Stimulated activated memory B cell treated with anti-CD40 and anti-IgM and Interleukin-4, amounts not matched to agents 10 μg/mL and 1 μg/mL and 100 μg/mL, for 72 hours (primary cell): ENCODE measurements at regions not wholly inside any gene's neighbourhood (a gene's known extent, or its start where the extent isn't known, plus 50 kb on each side); places are given as distances from the start of the nearest gene placed in this dataset.
"Not testable (repeated sequence)": the region's sequence is repeated elsewhere in the genome, so short reads cannot be mapped to it uniquely, and the experiment has no call there.

Experiments used
- ATAC-seq: fragments of 150-1000 bp; cut with Tn5 transposase; 2 replicates; pipeline ENCODE4 v1.10.0; 2021
- H3K27ac Mint-ChIP-seq: one replicate; pipeline ENCODE4 v1.8.0; 2022; ENCODE audit warnings: mild to moderate bottlenecking, mixed read lengths
- H3K27me3 Mint-ChIP-seq: one replicate; pipeline ENCODE4 v1.8.0; 2022; ENCODE audit warnings: mixed read lengths
- H3K36me3 Mint-ChIP-seq: one replicate; pipeline ENCODE4 v1.8.0; 2022; ENCODE audit warnings: mixed read lengths
- H3K4me1 Mint-ChIP-seq: one replicate; pipeline ENCODE4 v1.8.0; 2022; ENCODE audit warnings: mixed read lengths
- H3K4me3 Mint-ChIP-seq: one replicate; pipeline ENCODE4 v1.8.0; 2022; ENCODE audit warnings: mild to moderate bottlenecking, moderate library complexity, mixed read lengths
- H3K9me3 Mint-ChIP-seq: one replicate; pipeline ENCODE4 v1.8.0; 2022; ENCODE audit warnings: mixed read lengths

GRCh38 chr20:47897461-47897860 is 112.2 kb upstream of the SULF2 start:
- Mint-ChIP-seq H3K36me3 (no peaks in the 10 kb centered on the region), H3K27me3 (peaks cover 10% of the 10 kb centered on the region), H3K4me1 (no peaks in the 10 kb centered on the region), H3K27ac (no peak overlapping the region), H3K9me3 (no peaks in the 10 kb centered on the region), H3K4me3 (no peak overlapping the region)
- ATAC-seq = no peak

GRCh38 chr20:47892681-47893080 is 107.4 kb upstream of the SULF2 start:
- not testable (repeated sequence) for H3K27ac Mint-ChIP-seq, H3K36me3 Mint-ChIP-seq
- H3K27me3 Mint-ChIP-seq = peaks cover 27% of the 10 kb centered on the region

GRCh38 chr20:47890708-47891107 is 105.4 kb upstream of the SULF2 start:
- H3K4me1 Mint-ChIP-seq, ATAC-seq, H3K27ac Mint-ChIP-seq: not testable (repeated sequence)

More at GRCh38 chr20:47892681-47893080, 107.4 kb upstream of the SULF2 start:
- ATAC-seq, H3K9me3 Mint-ChIP-seq, H3K4me1 Mint-ChIP-seq, H3K4me3 Mint-ChIP-seq: not testable (repeated sequence)

GRCh38 chr20:47889751-47890150 is 104.5 kb upstream of the SULF2 start:
- not testable (repeated sequence) for H3K9me3 Mint-ChIP-seq, H3K27ac Mint-ChIP-seq, H3K4me1 Mint-ChIP-seq, H3K36me3 Mint-ChIP-seq, H3K4me3 Mint-ChIP-seq, ATAC-seq
- peaks cover 39% of the 10 kb centered on the region for H3K27me3 Mint-ChIP-seq

More at GRCh38 chr20:47890708-47891107, 105.4 kb upstream of the SULF2 start:
- H3K36me3 Mint-ChIP-seq, H3K4me3 Mint-ChIP-seq, H3K9me3 Mint-ChIP-seq: not testable (repeated sequence)
- H3K27me3 Mint-ChIP-seq = peaks cover 39% of the 10 kb centered on the region

GRCh38 chr20:47888351-47888750 is 103.1 kb upstream of the SULF2 start:
- H3K4me3 Mint-ChIP-seq = no peak overlapping the region
- H3K4me1 Mint-ChIP-seq = no peaks in the 10 kb centered on the region
- no peak overlapping the region for H3K27ac Mint-ChIP-seq
- no peaks in the 10 kb centered on the region for H3K36me3 Mint-ChIP-seq
- no peaks in the 10 kb centered on the region for H3K9me3 Mint-ChIP-seq
- ATAC-seq = no peak
- H3K27me3 Mint-ChIP-seq = peaks cover 39% of the 10 kb centered on the region

- no peak overlapping the region for H3K27ac Mint-ChIP-seq
- H3K36me3 Mint-ChIP-seq = no peaks in the 10 kb centered on the region
- H3K4me3 Mint-ChIP-seq = no peak overlapping the region
- no peak for ATAC-seq
- H3K27me3 Mint-ChIP-seq = peaks cover 39% of the 10 kb centered on the region
- no peaks in the 10 kb centered on the region for H3K4me1 Mint-ChIP-seq
- H3K9me3 Mint-ChIP-seq = no peaks in the 10 kb centered on the region
Measured at GRCh38 chr20:47887477-47888080, 102.3 kb upstream of the SULF2 start.

- no peak overlapping the region for H3K27ac Mint-ChIP-seq
- no peaks in the 10 kb centered on the region for H3K4me1 Mint-ChIP-seq
- H3K4me3 Mint-ChIP-seq = no peak overlapping the region
- no peak for ATAC-seq
- no peaks in the 10 kb centered on the region for H3K9me3 Mint-ChIP-seq
- H3K36me3 Mint-ChIP-seq = no peaks in the 10 kb centered on the region
- peaks cover 39% of the 10 kb centered on the region for H3K27me3 Mint-ChIP-seq
Measured at GRCh38 chr20:47887064-47887463, 101.8 kb upstream of the SULF2 start.

GRCh38 chr20:47886454-47887041 is 101.3 kb upstream of the SULF2 start:
- Mint-ChIP-seq H3K27me3 (peaks cover 39% of the 10 kb centered on the region), H3K9me3 (no peaks in the 10 kb centered on the region), H3K4me1 (no peaks in the 10 kb centered on the region), H3K36me3 (no peaks in the 10 kb centered on the region), H3K4me3 (no peak overlapping the region), H3K27ac (no peak overlapping the region)
- no peak for ATAC-seq

GRCh38 chr20:47885909-47886453 is 100.7 kb upstream of the SULF2 start:
- no peak overlapping the region for H3K4me3 Mint-ChIP-seq
- H3K4me1 Mint-ChIP-seq = no peaks in the 10 kb centered on the region
- no peaks in the 10 kb centered on the region for H3K9me3 Mint-ChIP-seq
- H3K27me3 Mint-ChIP-seq = peaks cover 39% of the 10 kb centered on the region
- no peak overlapping the region for H3K27ac Mint-ChIP-seq
- no peak for ATAC-seq
- no peaks in the 10 kb centered on the region for H3K36me3 Mint-ChIP-seq

- not testable (repeated sequence) for H3K27ac Mint-ChIP-seq, H3K36me3 Mint-ChIP-seq, H3K4me1 Mint-ChIP-seq, ATAC-seq, H3K9me3 Mint-ChIP-seq, H3K4me3 Mint-ChIP-seq
- peaks cover 43% of the 10 kb centered on the region for H3K27me3 Mint-ChIP-seq
Measured at GRCh38 chr20:47883940-47884339, 98.7 kb upstream of the SULF2 start.

- no peak overlapping the region for H3K27ac Mint-ChIP-seq
- ATAC-seq = no peak
- no peaks in the 10 kb centered on the region for H3K4me1 Mint-ChIP-seq
- peaks cover 43% of the 10 kb centered on the region for H3K27me3 Mint-ChIP-seq
- no peaks in the 10 kb centered on the region for H3K9me3 Mint-ChIP-seq
- no peaks in the 10 kb centered on the region for H3K36me3 Mint-ChIP-seq
- H3K4me3 Mint-ChIP-seq = no peak overlapping the region
Measured at GRCh38 chr20:47883186-47883585, 97.9 kb upstream of the SULF2 start.

GRCh38 chr20:47879771-47880170 is 94.5 kb upstream of the SULF2 start:
- no peak overlapping the region for H3K4me3 Mint-ChIP-seq
- no peaks in the 10 kb centered on the region for H3K36me3 Mint-ChIP-seq
- H3K27me3 Mint-ChIP-seq = peaks cover 25% of the 10 kb centered on the region
- no peak overlapping the region for H3K27ac Mint-ChIP-seq
- ATAC-seq = no peak
- H3K4me1 Mint-ChIP-seq = no peaks in the 10 kb centered on the region
- H3K9me3 Mint-ChIP-seq = no peaks in the 10 kb centered on the region

- Mint-ChIP-seq H3K27me3 (peaks cover 25% of the 10 kb centered on the region), H3K4me1 (no peaks in the 10 kb centered on the region), H3K4me3 (no peak overlapping the region), H3K27ac (no peak overlapping the region), H3K36me3 (no peaks in the 10 kb centered on the region), H3K9me3 (no peaks in the 10 kb centered on the region)
- ATAC-seq = no peak
Measured at GRCh38 chr20:47878601-47879027, 93.3 kb upstream of the SULF2 start.

GRCh38 chr20:47876311-47877088 is 91.2 kb upstream of the SULF2 start:
- H3K27me3 Mint-ChIP-seq = peaks cover 40% of the 10 kb centered on the region
- H3K9me3 Mint-ChIP-seq = no peaks in the 10 kb centered on the region
- H3K27ac Mint-ChIP-seq = no peak overlapping the region
- no peaks in the 10 kb centered on the region for H3K36me3 Mint-ChIP-seq
- no peak for ATAC-seq
- H3K4me3 Mint-ChIP-seq = no peak overlapping the region
- H3K4me1 Mint-ChIP-seq = no peaks in the 10 kb centered on the region

- H3K4me1 Mint-ChIP-seq = no peaks in the 10 kb centered on the region
- peaks cover 40% of the 10 kb centered on the region for H3K27me3 Mint-ChIP-seq
- ATAC-seq = no peak
Measured at GRCh38 chr20:47875297-47876025, 90.2 kb upstream of the SULF2 start.

More at GRCh38 chr20:47875297-47876025, 90.2 kb upstream of the SULF2 start:
- no peaks in the 10 kb centered on the region for H3K36me3 Mint-ChIP-seq
- H3K4me3 Mint-ChIP-seq = no peak overlapping the region
- no peaks in the 10 kb centered on the region for H3K9me3 Mint-ChIP-seq
- no peak overlapping the region for H3K27ac Mint-ChIP-seq
